ENCODE measurements at regions not wholly inside any gene's neighbourhood (a gene's known extent, or its start where the extent isn't known, plus 50 kb on each side); places are given as distances from the start of the nearest gene placed in this dataset.

- TF ChIP-seq POLR2A (IDR thresholded peaks at IDR 0.05) (no peak), POLR2AphosphoS5 (IDR thresholded peaks at IDR 0.05) (no peak)
- TF ChIP-seq, protein P1, sequence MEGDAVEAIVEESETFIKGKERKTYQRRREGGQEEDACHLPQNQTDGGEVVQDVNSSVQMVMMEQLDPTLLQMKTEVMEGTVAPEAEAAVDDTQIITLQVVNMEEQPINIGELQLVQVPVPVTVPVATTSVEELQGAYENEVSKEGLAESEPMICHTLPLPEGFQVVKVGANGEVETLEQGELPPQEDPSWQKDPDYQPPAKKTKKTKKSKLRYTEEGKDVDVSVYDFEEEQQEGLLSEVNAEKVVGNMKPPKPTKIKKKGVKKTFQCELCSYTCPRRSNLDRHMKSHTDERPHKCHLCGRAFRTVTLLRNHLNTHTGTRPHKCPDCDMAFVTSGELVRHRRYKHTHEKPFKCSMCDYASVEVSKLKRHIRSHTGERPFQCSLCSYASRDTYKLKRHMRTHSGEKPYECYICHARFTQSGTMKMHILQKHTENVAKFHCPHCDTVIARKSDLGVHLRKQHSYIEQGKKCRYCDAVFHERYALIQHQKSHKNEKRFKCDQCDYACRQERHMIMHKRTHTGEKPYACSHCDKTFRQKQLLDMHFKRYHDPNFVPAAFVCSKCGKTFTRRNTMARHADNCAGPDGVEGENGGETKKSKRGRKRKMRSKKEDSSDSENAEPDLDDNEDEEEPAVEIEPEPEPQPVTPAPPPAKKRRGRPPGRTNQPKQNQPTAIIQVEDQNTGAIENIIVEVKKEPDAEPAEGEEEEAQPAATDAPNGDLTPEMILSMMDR (IDR thresholded peaks at IDR 0.05) = no peak
Measured at GRCh38 chr4:159770401-159770800, 667.5 kb downstream of the RAPGEF2 start.

Data from upper lobe of left lung (tissue), 4 donors.